HG02763 (cell line): ENCODE measurements at regions not wholly inside any gene's neighbourhood (a gene's known extent, or its start where the extent isn't known, plus 50 kb on each side); places are given as distances from the start of the nearest gene placed in this dataset.

Experiments
- ATAC-seq: cut with Tn5 transposase; IDR thresholded peaks from one replicate; pipeline ENCODE4 v1.9.1; 2021; ENCODE audit warnings: mild to moderate bottlenecking, moderate library complexity; ENCODE audit not compliant: unreplicated experiment

GRCh38 chr14:98544174-98544573, 727.8 kb downstream of the BCL11B start:
- no peak for ATAC-seq

- no peak for ATAC-seq
These were observed 726.8 kb downstream of the BCL11B start for GRCh38 chr14:98545181-98545580.

GRCh38 chr14:98548071-98548686, 723.8 kb downstream of the BCL11B start:
- ATAC-seq, result no peak

- ATAC-seq, result no peak
These were observed 721.0 kb downstream of the BCL11B start for GRCh38 chr14:98551028-98551427.

- ATAC-seq, result no peak
These were observed 716.6 kb downstream of the BCL11B start for GRCh38 chr14:98555440-98555839.

GRCh38 chr14:98564006-98564405, 708.0 kb downstream of the BCL11B start:
- ATAC-seq, result no peak

- no peak for ATAC-seq
These were observed 707.5 kb downstream of the BCL11B start for GRCh38 chr14:98564541-98564940.

GRCh38 chr14:98571104-98571503, 700.9 kb downstream of the BCL11B start:
- no peak for ATAC-seq

- no peak for ATAC-seq
These were observed 698.9 kb downstream of the BCL11B start for GRCh38 chr14:98573082-98573481.

GRCh38 chr14:98576463-98576862, 695.5 kb downstream of the BCL11B start:
- no peak for ATAC-seq

GRCh38 chr14:98578204-98578603, 693.8 kb downstream of the BCL11B start:
- no peak for ATAC-seq

- no peak for ATAC-seq
These were observed 692.9 kb downstream of the BCL11B start for GRCh38 chr14:98579140-98579539.

- no peak for ATAC-seq
These were observed 691.8 kb downstream of the BCL11B start for GRCh38 chr14:98580131-98580678.

GRCh38 chr14:98582276-98582675, 689.7 kb downstream of the BCL11B start:
- ATAC-seq, result no peak

- no peak for ATAC-seq
These were observed 680.8 kb downstream of the BCL11B start for GRCh38 chr14:98591161-98591560.

- no peak for ATAC-seq
These were observed 679.3 kb downstream of the BCL11B start for GRCh38 chr14:98592611-98593170.

- no peak for ATAC-seq
These were observed 678.6 kb downstream of the BCL11B start for GRCh38 chr14:98593361-98593761.

GRCh38 chr14:98594156-98594555, 677.8 kb downstream of the BCL11B start:
- ATAC-seq, result no peak

- ATAC-seq, result no peak
These were observed 673.4 kb downstream of the BCL11B start for GRCh38 chr14:98598576-98598975.

GRCh38 chr14:98599082-98599481, 672.9 kb downstream of the BCL11B start:
- no peak for ATAC-seq

- no peak for ATAC-seq
These were observed 669.0 kb downstream of the BCL11B start for GRCh38 chr14:98602983-98603382.

- no peak for ATAC-seq
These were observed 667.0 kb downstream of the BCL11B start for GRCh38 chr14:98605043-98605442.
